Activated CD4-positive, alpha-beta T cell treated with anti-CD3 and anti-CD28 coated beads, Interleukin-2, Interleukin-4, amounts not matched to agents 100 ng/mL and 50 ng/mL, durations not matched to agents 16 hours and 8 hours (primary cell): ENCODE measurements at regions not wholly inside any gene's neighbourhood (a gene's known extent, or its start where the extent isn't known, plus 50 kb on each side); places are given as distances from the start of the nearest gene placed in this dataset.
"Not testable (repeated sequence)": the region's sequence is repeated elsewhere in the genome, so short reads cannot be mapped to it uniquely, and the experiment has no call there.

Experiments used
- DNase-seq: peaks from one replicate; pipeline ENCODE4 v3.0.0-alpha.2; 2020; ENCODE audit warnings: low spot score

GRCh38 chr1:87398641-87399040, 70.0 kb downstream of the LMO4 start:
- no peak for DNase-seq

GRCh38 chr1:87399264-87399663, 70.6 kb downstream of the LMO4 start:
- no peak for DNase-seq

- DNase-seq = no peak
Observed at GRCh38 chr1:87399701-87400100, 71.0 kb downstream of the LMO4 start.

GRCh38 chr1:87400813-87401212, 72.1 kb downstream of the LMO4 start:
- no peak for DNase-seq

GRCh38 chr1:87402241-87403002, 73.7 kb downstream of the LMO4 start:
- DNase-seq = no peak

- DNase-seq = no peak
Observed at GRCh38 chr1:87403061-87403820, 74.6 kb downstream of the LMO4 start.

- DNase-seq = peak; percentile 71
Observed at GRCh38 chr1:87404296-87404695, 75.6 kb downstream of the LMO4 start.

GRCh38 chr1:87408665-87409248, 80.1 kb downstream of the LMO4 start:
- no peak for DNase-seq

GRCh38 chr1:87410776-87411480, 82.2 kb downstream of the LMO4 start:
- DNase-seq = no peak

GRCh38 chr1:87413846-87414245, 85.2 kb downstream of the LMO4 start:
- not testable (repeated sequence) for DNase-seq

GRCh38 chr1:87418048-87418447, 89.4 kb downstream of the LMO4 start:
- DNase-seq = no peak

GRCh38 chr1:87421809-87422208, 93.1 kb downstream of the LMO4 start:
- DNase-seq = no peak

GRCh38 chr1:87424541-87424940, 95.9 kb downstream of the LMO4 start:
- no peak for DNase-seq

GRCh38 chr1:87426463-87427249, 98.0 kb downstream of the LMO4 start:
- no peak for DNase-seq

GRCh38 chr1:87428367-87428766, 99.7 kb downstream of the LMO4 start:
- no peak for DNase-seq

- DNase-seq = no peak
Observed at GRCh38 chr1:87428883-87429282, 100.2 kb downstream of the LMO4 start.

- DNase-seq = no peak
Observed at GRCh38 chr1:87432685-87433084, 104.0 kb downstream of the LMO4 start.

- not testable (repeated sequence) for DNase-seq
Observed at GRCh38 chr1:87433101-87433500, 104.4 kb downstream of the LMO4 start.

GRCh38 chr1:87435484-87435883, 106.8 kb downstream of the LMO4 start:
- peak; percentile 65 for DNase-seq

GRCh38 chr1:87436115-87436514, 107.4 kb downstream of the LMO4 start:
- DNase-seq = not testable (repeated sequence)

GRCh38 chr1:87436534-87436933, 107.9 kb downstream of the LMO4 start:
- no peak for DNase-seq
